ENCODE measurements at regions not wholly inside any gene's neighbourhood (a gene's known extent, or its start where the extent isn't known, plus 50 kb on each side); places are given as distances from the start of the nearest gene placed in this dataset.
A peak's percentile ranks its signal among the peaks of the same experiment; 100 is the strongest.

DNA sequence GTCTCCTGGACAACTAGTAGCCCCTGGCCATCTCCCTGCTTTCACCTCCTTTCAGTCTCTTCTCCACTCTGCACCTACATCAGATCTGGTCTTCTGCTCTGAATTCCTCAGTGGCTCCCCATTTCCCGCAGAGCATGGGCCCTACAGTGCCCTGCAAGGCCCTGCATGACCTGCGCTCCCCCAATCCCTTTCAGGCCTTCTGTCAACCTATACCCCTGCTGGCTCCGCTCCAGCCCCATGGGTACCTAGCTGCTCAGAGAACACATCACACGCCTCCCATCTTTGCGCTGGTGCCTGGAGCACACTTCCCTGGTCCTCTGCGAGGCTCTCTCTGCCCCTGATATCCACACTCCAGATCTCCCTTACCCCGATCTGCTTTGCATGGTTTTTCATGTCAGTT is 145.2 kb downstream of the KATNIP start:
- peaks cover 3% of the 10 kb centered on the region for H3K9me3 Mint-ChIP-seq
- Histone ChIP-seq H3K36me3 (ENCODE audit: control insufficient read depth, insufficient read depth, low read length) (peaks cover 13% of the 10 kb centered on the region), H3K27me3 (ENCODE audit: control insufficient read depth, insufficient read depth, low read length, poor library complexity, severe bottlenecking) (no peaks in the 10 kb centered on the region), H3K4me3 (ENCODE audit: low read length) (no peak overlapping the region), H3K9ac (ENCODE audit: extremely low read depth, low read length, poor library complexity, severe bottlenecking) (no peak overlapping the region), H3K27ac (ENCODE audit: low read depth, low read length) (no peak overlapping the region), H3K9me3 (ENCODE audit: control insufficient read depth, low read length) (no peaks in the 10 kb centered on the region), H3K4me1 (ENCODE audit: control insufficient read depth, insufficient read depth, low read length) (no peaks in the 10 kb centered on the region)
- no peaks in the 10 kb centered on the region for H3K27me3 Mint-ChIP-seq (ENCODE audit: insufficient read depth)
- no peak for DNase-seq
- TF ChIP-seq, protein P1, sequence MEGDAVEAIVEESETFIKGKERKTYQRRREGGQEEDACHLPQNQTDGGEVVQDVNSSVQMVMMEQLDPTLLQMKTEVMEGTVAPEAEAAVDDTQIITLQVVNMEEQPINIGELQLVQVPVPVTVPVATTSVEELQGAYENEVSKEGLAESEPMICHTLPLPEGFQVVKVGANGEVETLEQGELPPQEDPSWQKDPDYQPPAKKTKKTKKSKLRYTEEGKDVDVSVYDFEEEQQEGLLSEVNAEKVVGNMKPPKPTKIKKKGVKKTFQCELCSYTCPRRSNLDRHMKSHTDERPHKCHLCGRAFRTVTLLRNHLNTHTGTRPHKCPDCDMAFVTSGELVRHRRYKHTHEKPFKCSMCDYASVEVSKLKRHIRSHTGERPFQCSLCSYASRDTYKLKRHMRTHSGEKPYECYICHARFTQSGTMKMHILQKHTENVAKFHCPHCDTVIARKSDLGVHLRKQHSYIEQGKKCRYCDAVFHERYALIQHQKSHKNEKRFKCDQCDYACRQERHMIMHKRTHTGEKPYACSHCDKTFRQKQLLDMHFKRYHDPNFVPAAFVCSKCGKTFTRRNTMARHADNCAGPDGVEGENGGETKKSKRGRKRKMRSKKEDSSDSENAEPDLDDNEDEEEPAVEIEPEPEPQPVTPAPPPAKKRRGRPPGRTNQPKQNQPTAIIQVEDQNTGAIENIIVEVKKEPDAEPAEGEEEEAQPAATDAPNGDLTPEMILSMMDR (conservative IDR thresholded peaks at IDR 0.05) = no peak
- no peak overlapping the region for H3K27ac Mint-ChIP-seq
- H3K4me3 Mint-ChIP-seq = no peak overlapping the region
- peaks cover 18% of the 10 kb centered on the region for H3K36me3 Mint-ChIP-seq (ENCODE audit: low read depth)
- 86 to 92% methylated on average over 4 to 7 of the region's 7 CpGs for WGBS, 2 experiments (ENCODE audit: insufficient coverage in 1 of 2, insufficient read length in 1 of 2)
- no peaks in the 10 kb centered on the region for H3K4me1 Mint-ChIP-seq

DNA sequence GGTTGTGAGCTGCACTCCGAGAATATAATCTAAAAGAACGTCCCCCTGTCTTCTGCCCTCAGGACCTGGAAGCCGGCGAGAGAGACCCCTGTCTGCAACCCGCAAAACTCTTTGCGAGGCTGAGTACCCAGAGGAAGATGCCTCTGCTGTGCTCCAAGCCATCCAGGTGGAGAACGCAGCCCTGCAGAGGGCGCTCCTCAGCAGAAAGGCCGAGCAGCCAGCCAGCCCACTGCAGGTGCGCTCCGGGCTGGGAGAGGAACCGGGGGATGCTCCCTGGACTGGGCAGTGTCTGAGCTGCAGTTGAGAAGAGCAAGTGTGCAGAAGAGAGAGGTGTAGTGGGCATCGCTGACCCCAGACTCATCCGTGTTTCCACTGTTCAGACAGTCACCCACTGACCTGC is 148.3 kb downstream of the KATNIP start:
- WGBS, 2 experiments (ENCODE audit: insufficient coverage in 1 of 2, insufficient read length in 1 of 2) = 35 to 47% methylated on average over 6 to 14 of the region's 14 CpGs
- no peak overlapping the region for H3K4me3 Mint-ChIP-seq
- peaks cover 24% of the 10 kb centered on the region for H3K36me3 Mint-ChIP-seq (ENCODE audit: low read depth)
- TF ChIP-seq, protein P1 (conservative IDR thresholded peaks at IDR 0.05) = peak; percentile 91
- H3K27ac Mint-ChIP-seq = no peak overlapping the region
- H3K27ac ChIP-seq (ENCODE audit: low read depth, low read length) = no peak overlapping the region
- no peaks in the 10 kb centered on the region for H3K27me3 ChIP-seq (ENCODE audit: control insufficient read depth, insufficient read depth, low read length, poor library complexity, severe bottlenecking)
- H3K9me3 ChIP-seq (ENCODE audit: control insufficient read depth, low read length) = no peaks in the 10 kb centered on the region
- no peaks in the 10 kb centered on the region for H3K4me1 Mint-ChIP-seq
- peak; percentile 96 for DNase-seq
- peaks cover 13% of the 10 kb centered on the region for H3K36me3 ChIP-seq (ENCODE audit: control insufficient read depth, insufficient read depth, low read length)
- no peaks in the 10 kb centered on the region for H3K27me3 Mint-ChIP-seq (ENCODE audit: insufficient read depth)
- H3K4me1 ChIP-seq (ENCODE audit: control insufficient read depth, insufficient read depth, low read length) = no peaks in the 10 kb centered on the region
- H3K9ac ChIP-seq (ENCODE audit: extremely low read depth, low read length, poor library complexity, severe bottlenecking) = no peak overlapping the region
- H3K4me3 ChIP-seq (ENCODE audit: low read length) = no peak overlapping the region
- peaks cover 3% of the 10 kb centered on the region for H3K9me3 Mint-ChIP-seq

DNA sequence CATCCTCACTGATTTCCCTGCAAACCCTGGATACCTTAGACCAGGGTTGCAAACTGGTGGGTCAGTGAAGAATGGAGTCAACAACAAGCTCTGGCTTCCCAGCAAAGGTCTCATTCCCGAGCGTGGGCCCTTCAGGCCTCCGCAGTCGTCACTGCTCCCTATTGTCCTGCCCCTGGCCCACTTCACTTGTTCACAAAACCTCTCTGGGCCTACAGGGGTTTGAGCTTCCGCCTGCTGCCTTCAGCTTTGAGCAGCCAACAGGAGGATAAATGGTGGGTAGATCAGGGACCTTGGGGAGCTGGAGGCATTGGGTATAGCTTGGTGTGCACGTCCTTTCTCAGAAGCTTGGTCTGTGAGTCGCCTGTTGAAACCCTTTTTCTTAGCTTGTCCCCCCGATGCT is 148.8 kb downstream of the KATNIP start:
- peaks cover 13% of the 10 kb centered on the region for H3K36me3 ChIP-seq (ENCODE audit: control insufficient read depth, insufficient read depth, low read length)
- H3K9ac ChIP-seq (ENCODE audit: extremely low read depth, low read length, poor library complexity, severe bottlenecking) = no peak overlapping the region
- H3K4me3 ChIP-seq (ENCODE audit: low read length) = no peak overlapping the region
- TF ChIP-seq, protein P1 (conservative IDR thresholded peaks at IDR 0.05) = no peak
- WGBS, 2 experiments (ENCODE audit: insufficient coverage in 1 of 2, insufficient read length in 1 of 2) = 85 to 94% methylated on average over 5 to 8 of the region's 8 CpGs
- no peaks in the 10 kb centered on the region for H3K9me3 ChIP-seq (ENCODE audit: control insufficient read depth, low read length)
- no peak overlapping the region for H3K4me3 Mint-ChIP-seq
- peaks cover 3% of the 10 kb centered on the region for H3K9me3 Mint-ChIP-seq
- no peak for DNase-seq
- no peaks in the 10 kb centered on the region for H3K4me1 ChIP-seq (ENCODE audit: control insufficient read depth, insufficient read depth, low read length)
- H3K27ac Mint-ChIP-seq = no peak overlapping the region
- H3K36me3 Mint-ChIP-seq (ENCODE audit: low read depth) = peaks cover 25% of the 10 kb centered on the region
- H3K27me3 Mint-ChIP-seq (ENCODE audit: insufficient read depth) = no peaks in the 10 kb centered on the region
- no peaks in the 10 kb centered on the region for H3K4me1 Mint-ChIP-seq
- no peak overlapping the region for H3K27ac ChIP-seq (ENCODE audit: low read depth, low read length)
- no peaks in the 10 kb centered on the region for H3K27me3 ChIP-seq (ENCODE audit: control insufficient read depth, insufficient read depth, low read length, poor library complexity, severe bottlenecking)
